NB4 (cell line): ENCODE measurements at regions not wholly inside any gene's neighbourhood (a gene's known extent, or its start where the extent isn't known, plus 50 kb on each side); places are given as distances from the start of the nearest gene placed in this dataset.

Experiments
- DNase-seq: peaks from one replicate; pipeline ENCODE4 v3.0.0; 2010; ENCODE audit warnings: low read depth
- H3K4me3 ChIP-seq: one replicate; pipeline ENCODE4 v1.5.1; 2011; ENCODE audit warnings: mild to moderate bottlenecking, low read depth, low read length, moderate library complexity
- MYC ChIP-seq: IDR thresholded peaks from 2 replicates; pipeline ENCODE4 v1.6.1; 2011; ENCODE audit warnings: low read depth, low read length
- POLR2A ChIP-seq: IDR thresholded peaks from 2 replicates; pipeline ENCODE4 v1.6.1; 2011; ENCODE audit warnings: mild to moderate bottlenecking; ENCODE audit not compliant: insufficient read length; ENCODE audit errors: extremely low read depth
- TF ChIP-seq, protein P1 (sequence below): IDR thresholded peaks from one replicate; pipeline ENCODE4 v1.5.1; 2012; ENCODE audit warnings: low read depth, low read length
- TF ChIP-seq, protein P2 (sequence below): IDR thresholded peaks from 2 replicates; pipeline ENCODE4 v1.6.1; 2011; ENCODE audit warnings: low read depth, low read length

DNA sequence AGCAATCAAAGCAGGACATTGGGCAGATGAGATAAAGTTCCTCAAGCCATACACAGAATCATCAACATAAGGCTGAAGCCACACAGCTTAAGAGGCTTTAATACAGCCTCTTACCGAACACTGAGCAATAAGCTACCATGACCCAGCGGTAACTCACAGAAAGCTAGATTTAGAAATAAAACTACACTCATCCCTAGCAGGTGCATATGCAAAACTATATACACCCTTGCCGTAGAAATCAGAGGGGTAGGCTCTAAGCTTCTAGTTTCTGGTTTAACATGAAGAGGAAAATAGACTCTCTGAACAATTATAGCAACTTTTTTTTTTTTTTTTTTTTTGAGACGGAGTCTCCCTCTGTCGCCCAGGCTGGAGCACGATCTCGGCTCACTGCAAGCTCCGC lies 428.8 kb upstream of the FIGN start:
- no peak for TF ChIP-seq POLR2A
- TF ChIP-seq, protein P1, sequence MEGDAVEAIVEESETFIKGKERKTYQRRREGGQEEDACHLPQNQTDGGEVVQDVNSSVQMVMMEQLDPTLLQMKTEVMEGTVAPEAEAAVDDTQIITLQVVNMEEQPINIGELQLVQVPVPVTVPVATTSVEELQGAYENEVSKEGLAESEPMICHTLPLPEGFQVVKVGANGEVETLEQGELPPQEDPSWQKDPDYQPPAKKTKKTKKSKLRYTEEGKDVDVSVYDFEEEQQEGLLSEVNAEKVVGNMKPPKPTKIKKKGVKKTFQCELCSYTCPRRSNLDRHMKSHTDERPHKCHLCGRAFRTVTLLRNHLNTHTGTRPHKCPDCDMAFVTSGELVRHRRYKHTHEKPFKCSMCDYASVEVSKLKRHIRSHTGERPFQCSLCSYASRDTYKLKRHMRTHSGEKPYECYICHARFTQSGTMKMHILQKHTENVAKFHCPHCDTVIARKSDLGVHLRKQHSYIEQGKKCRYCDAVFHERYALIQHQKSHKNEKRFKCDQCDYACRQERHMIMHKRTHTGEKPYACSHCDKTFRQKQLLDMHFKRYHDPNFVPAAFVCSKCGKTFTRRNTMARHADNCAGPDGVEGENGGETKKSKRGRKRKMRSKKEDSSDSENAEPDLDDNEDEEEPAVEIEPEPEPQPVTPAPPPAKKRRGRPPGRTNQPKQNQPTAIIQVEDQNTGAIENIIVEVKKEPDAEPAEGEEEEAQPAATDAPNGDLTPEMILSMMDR = no peak
- TF ChIP-seq MYC = no peak
- TF ChIP-seq, protein P2, sequence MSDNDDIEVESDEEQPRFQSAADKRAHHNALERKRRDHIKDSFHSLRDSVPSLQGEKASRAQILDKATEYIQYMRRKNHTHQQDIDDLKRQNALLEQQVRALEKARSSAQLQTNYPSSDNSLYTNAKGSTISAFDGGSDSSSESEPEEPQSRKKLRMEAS = no peak
- no peak for DNase-seq
- H3K4me3 ChIP-seq = no peak overlapping the region

DNA sequence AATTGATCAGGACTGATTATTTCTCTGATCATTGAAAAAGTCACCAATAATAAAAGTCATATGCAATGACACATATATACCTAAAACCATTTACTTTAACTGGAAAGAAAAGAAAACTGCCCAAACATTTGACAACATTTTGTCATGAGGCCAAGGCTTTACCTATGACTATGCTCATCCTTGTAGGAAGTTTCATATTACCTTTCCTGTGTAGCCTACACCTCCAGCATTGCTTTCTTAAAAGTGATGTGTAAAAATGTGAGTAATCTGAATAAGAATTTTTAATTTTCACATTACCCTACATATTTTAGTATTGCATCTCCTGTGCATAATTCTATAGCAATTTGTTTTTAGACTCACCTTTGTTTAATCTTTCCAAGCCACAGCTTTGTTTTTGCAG lies 419.8 kb upstream of the FIGN start:
- TF ChIP-seq, protein P1 = no peak
- TF ChIP-seq MYC (no peak), POLR2A (no peak)
- TF ChIP-seq, protein P2 = no peak
- DNase-seq = no peak
- no peak overlapping the region for H3K4me3 ChIP-seq

DNA sequence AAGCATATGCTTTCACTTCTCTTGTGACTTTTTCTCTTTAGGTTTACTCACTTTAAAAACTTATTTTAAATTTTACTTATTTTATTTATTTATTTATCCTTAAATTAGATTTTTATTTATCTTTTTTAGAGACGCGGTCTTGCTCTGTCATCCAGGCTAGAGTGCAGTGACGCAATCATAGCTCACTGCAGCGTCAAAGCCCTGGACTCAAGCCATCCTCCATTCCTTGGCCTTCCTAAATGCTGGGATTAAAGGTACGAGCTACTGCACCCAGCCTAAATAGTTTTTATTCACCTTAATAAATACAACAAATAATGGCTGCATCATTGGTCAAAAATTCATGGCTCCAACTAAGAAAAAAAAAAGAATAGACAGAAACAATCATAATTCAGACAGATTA lies 415.7 kb upstream of the FIGN start:
- no peak for DNase-seq
- H3K4me3 ChIP-seq = no peak overlapping the region
- TF ChIP-seq, protein P1 = no peak
- TF ChIP-seq MYC (no peak), POLR2A (no peak)

DNA sequence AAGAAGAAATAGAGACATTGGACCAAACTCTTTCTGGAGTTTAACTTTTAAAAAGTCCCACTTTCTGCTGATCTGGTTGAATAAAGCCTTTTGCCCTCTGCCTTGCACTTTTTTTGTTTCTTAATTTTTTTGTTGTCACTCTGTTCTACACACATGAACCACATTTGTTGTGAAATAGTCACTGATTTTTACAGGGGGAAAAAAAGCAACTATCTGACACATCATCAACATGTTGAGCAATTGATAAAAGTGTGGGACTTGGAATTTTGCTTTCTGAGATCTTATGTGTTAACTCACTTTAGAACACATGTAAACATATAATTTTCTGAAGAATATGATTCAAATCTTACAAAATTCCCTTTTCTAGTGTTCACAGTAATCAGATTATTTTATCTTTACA lies 414.8 kb upstream of the FIGN start:
- TF ChIP-seq MYC (no peak), POLR2A (no peak)
- TF ChIP-seq, protein P2 = no peak
- TF ChIP-seq, protein P1 = no peak
- no peak overlapping the region for H3K4me3 ChIP-seq
- no peak for DNase-seq

DNA sequence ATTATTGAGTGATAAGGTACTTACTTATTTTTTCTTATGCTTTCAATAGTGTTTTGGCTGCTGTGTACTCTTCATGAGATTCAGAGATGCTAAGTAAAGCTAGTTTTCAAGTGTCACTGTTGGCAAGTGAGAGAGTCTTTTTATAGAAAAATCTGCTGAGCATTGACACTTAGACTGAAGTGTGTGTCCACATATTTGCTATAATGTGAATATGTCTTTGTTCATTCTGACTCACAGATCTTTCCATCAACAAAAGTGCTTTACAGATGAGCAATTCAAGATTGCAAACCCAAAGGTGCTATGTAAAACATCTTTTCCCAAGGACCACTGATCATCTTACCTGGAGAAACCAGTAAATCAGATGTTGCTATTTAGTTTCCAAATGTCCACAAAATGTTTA lies 410.6 kb upstream of the FIGN start:
- H3K4me3 ChIP-seq = no peak overlapping the region
- DNase-seq = no peak
- TF ChIP-seq, protein P2 = no peak
- TF ChIP-seq MYC = no peak
- TF ChIP-seq, protein P1 = no peak
- TF ChIP-seq POLR2A = no peak
